Thyroid gland (tissue), 4 donors: ENCODE measurements at regions not wholly inside any gene's neighbourhood (a gene's known extent, or its start where the extent isn't known, plus 50 kb on each side); places are given as distances from the start of the nearest gene placed in this dataset.

Experiments
- CTCF ChIP-seq, 6 experiments: fragments of 200-600 bp in 3 of 6; fragments of 450-650 bp in 3 of 6; sonication (generic) in 3 of 6; IDR thresholded peaks; one replicate each; pipeline ENCODE4 v1.5.1; 2016 to 2019; ENCODE audit warnings: antibody characterized with exemption in 6 of 6, mild to moderate bottlenecking in 2 of 6, inconsistent platforms in 1 of 6, moderate library complexity in 1 of 6
- POLR2A ChIP-seq, 2 donors: fragments of 450-650 bp; IDR thresholded peaks; one replicate each; pipeline ENCODE4 v1.6.1; 2017; ENCODE audit warnings: antibody characterized with exemption in 2 of 2, mild to moderate bottlenecking in 2 of 2, moderate library complexity in 1 of 2

DNA sequence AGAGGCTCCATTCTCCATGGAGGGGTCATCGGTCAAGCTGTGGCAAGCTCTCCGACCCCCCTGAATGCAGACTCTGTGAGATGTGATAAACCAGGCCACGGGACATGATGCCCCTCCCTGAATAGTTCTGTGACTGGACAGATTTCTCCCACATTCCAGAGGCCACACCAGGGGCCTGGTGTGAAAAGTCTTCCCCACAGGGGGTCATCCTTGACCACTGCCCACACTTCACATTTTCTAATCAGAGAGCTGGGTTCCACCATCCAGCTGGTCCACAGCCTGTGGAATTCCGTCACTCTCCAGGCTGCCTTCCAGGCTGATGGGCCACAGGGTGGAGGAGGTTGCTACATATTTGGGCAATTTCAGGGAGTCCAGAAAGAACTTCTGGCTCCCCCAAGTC, 51.3 kb upstream of the CYRIA start:
- TF ChIP-seq CTCF (IDR thresholded peaks at IDR 0.05) (no peak), POLR2A (IDR thresholded peaks at IDR 0.05) (no peak)
